ENCODE measurements at regions not wholly inside any gene's neighbourhood (a gene's known extent, or its start where the extent isn't known, plus 50 kb on each side); places are given as distances from the start of the nearest gene placed in this dataset.

GRCh38 chr4:52408032-52408431, 251.1 kb downstream of the USP46 start:
- Histone ChIP-seq H3K79me2 (ENCODE audit: control insufficient read depth, insufficient read depth, low read length) (no peaks in the 10 kb centered on the region), H4K20me1 (replicated peaks; ENCODE audit: control insufficient read depth, insufficient read depth, low read length) (no peaks in the 10 kb centered on the region), H3K4me1 (replicated peaks in 1 of 2; ENCODE audit: control insufficient read depth in 2 of 2, insufficient read depth in 2 of 2, low read length in 2 of 2) (no peaks in the 10 kb centered on the region), H3K9me3 (replicated peaks; ENCODE audit: control insufficient read depth, insufficient read depth, low read depth, low read length) (no peaks in the 10 kb centered on the region; the same call in 1 of the 2 replicates), H3K4me2 (ENCODE audit: insufficient read depth, low read length) (no peak overlapping the region), H3K27me3 (ENCODE audit: control insufficient read depth in 2 of 2, insufficient read depth in 2 of 2, low read length in 2 of 2) (no peaks in the 10 kb centered on the region), H2AFZ (ENCODE audit: low read depth, low read length) (no peak overlapping the region), H3K36me3 (ENCODE audit: control insufficient read depth, insufficient read depth, low read length) (no peaks in the 10 kb centered on the region), H3K4me3 (no peak overlapping the region), H3K9ac (ENCODE audit: insufficient read depth in 1 of 2, low read depth in 2 of 2, low read length in 2 of 2) (no peak overlapping the region), H3K27ac (ENCODE audit: extremely low read depth, low read depth, low read length) (no peak overlapping the region), H3K9me1 (ENCODE audit: control insufficient read depth, insufficient read depth, low read length) (no peaks in the 10 kb centered on the region)
- no peak for ATAC-seq
- intact Hi-C loops (cut with micrococcal nuclease) (no loop called here), in situ Hi-C loops (cut with MboI) (no loop called here)
- 0% methylated on average over 1 of the region's 1 CpG for WGBS (ENCODE audit: insufficient coverage, low coverage, missing lambda C conversion rate)
- ChIA-PET CTCF (ENCODE audit: low intra/inter-chr PET ratio) (no interaction called here), POLR2A (interaction anchor here (0.8 kb wide), 1 partner anchor 166 kb away, joined by 3 read pairs; no protein-coding TSS in a partner anchor)
- no peak for FAIRE-seq
- no TSS peak for BruUV-seq (replicated peaks)
- TF ChIP-seq MTA2 (IDR thresholded peaks at IDR 0.05; ENCODE audit: low read depth), result no peak
- TF ChIP-seq, protein P1, sequence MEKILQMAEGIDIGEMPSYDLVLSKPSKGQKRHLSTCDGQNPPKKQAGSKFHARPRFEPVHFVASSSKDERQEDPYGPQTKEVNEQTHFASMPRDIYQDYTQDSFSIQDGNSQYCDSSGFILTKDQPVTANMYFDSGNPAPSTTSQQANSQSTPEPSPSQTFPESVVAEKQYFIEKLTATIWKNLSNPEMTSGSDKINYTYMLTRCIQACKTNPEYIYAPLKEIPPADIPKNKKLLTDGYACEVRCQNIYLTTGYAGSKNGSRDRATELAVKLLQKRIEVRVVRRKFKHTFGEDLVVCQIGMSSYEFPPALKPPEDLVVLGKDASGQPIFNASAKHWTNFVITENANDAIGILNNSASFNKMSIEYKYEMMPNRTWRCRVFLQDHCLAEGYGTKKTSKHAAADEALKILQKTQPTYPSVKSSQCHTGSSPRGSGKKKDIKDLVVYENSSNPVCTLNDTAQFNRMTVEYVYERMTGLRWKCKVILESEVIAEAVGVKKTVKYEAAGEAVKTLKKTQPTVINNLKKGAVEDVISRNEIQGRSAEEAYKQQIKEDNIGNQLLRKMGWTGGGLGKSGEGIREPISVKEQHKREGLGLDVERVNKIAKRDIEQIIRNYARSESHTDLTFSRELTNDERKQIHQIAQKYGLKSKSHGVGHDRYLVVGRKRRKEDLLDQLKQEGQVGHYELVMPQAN (IDR thresholded peaks at IDR 0.05; ENCODE audit: borderline replicate concordance), result no peak
- no peak for TF ChIP-seq ETV6 (IDR thresholded peaks at IDR 0.05; ENCODE audit: borderline replicate concordance in 1 of 2, low read depth in 2 of 2, low read length in 1 of 2)
- no peak for TF ChIP-seq ETV6 (CRISPR knock-in tag; IDR thresholded peaks at IDR 0.05; ENCODE audit: borderline replicate concordance)
- no peak for TF ChIP-seq SOX6 (IDR thresholded peaks at IDR 0.05)
- TF ChIP-seq ZNF445 (CRISPR knock-in tag; IDR thresholded peaks at IDR 0.05; ENCODE audit: low read depth), result no peak
- no peak for DNase-seq (ENCODE audit: extremely low read depth in 1 of 4, low spot score in 3 of 4)
